H9 (cell line): ENCODE measurements at regions not wholly inside any gene's neighbourhood (a gene's known extent, or its start where the extent isn't known, plus 50 kb on each side); places are given as distances from the start of the nearest gene placed in this dataset.

Source experiments
- DNase-seq: peaks from one replicate; pipeline ENCODE4 v3.0.0-alpha.2; 2017
- H2AFZ ChIP-seq: one replicate; pipeline ENCODE4 v1.6.1; 2013; ENCODE audit warnings: mild to moderate bottlenecking, low read length, control low read depth, moderate library complexity
- H2AK5ac ChIP-seq: 2 replicates; pipeline ENCODE4 v1.6.1; 2013; ENCODE audit warnings: low read length, control low read depth, mixed read lengths; ENCODE audit not compliant: insufficient read length
- H2BK120ac ChIP-seq: one replicate; pipeline ENCODE4 v1.6.1; 2013; ENCODE audit warnings: low read depth, mild to moderate bottlenecking, low read length, control low read depth, inconsistent platforms; ENCODE audit not compliant: poor library complexity, severe bottlenecking
- H2BK12ac ChIP-seq: 2 replicates; pipeline ENCODE4 v1.6.1; 2013; ENCODE audit warnings: low read length, control low read depth, mixed read lengths, low read depth; ENCODE audit not compliant: insufficient read length
- H2BK15ac ChIP-seq: 2 replicates; pipeline ENCODE4 v1.6.1; 2013; ENCODE audit warnings: low read depth, low read length, control low read depth
- H2BK20ac ChIP-seq: one replicate; pipeline ENCODE4 v1.6.1; 2013; ENCODE audit warnings: low read depth, mild to moderate bottlenecking, low read length, control low read depth, inconsistent platforms; ENCODE audit not compliant: poor library complexity, severe bottlenecking
- H2BK5ac ChIP-seq: 2 replicates; pipeline ENCODE4 v1.6.1; 2013; ENCODE audit warnings: low read length, control low read depth, mixed read lengths; ENCODE audit not compliant: insufficient read length
- H3K14ac ChIP-seq: 2 replicates; pipeline ENCODE4 v1.6.1; 2013; ENCODE audit warnings: low read length, control low read depth; ENCODE audit not compliant: insufficient read depth
- H3K18ac ChIP-seq: 2 replicates; pipeline ENCODE4 v1.6.1; 2013; ENCODE audit warnings: low read depth, mild to moderate bottlenecking, mixed read lengths, low read length, control low read depth; ENCODE audit not compliant: insufficient read length
- H3K23ac ChIP-seq: 2 replicates; pipeline ENCODE4 v1.6.1; 2013; ENCODE audit warnings: low read length, control low read depth, mixed read lengths, low read depth; ENCODE audit not compliant: insufficient read length
- H3K23me2 ChIP-seq: 2 replicates; pipeline ENCODE4 v1.6.1; 2013; ENCODE audit warnings: low read depth, mild to moderate bottlenecking, mixed read lengths, low read length, control low read depth; ENCODE audit not compliant: insufficient read length, poor library complexity, severe bottlenecking
- H3K27ac ChIP-seq: 2 replicates; pipeline ENCODE4 v1.5.1; 2013; ENCODE audit warnings: low read length, control low read depth, mixed read lengths, low read depth; ENCODE audit not compliant: insufficient read length
- H3K27me3 ChIP-seq: 2 replicates; pipeline ENCODE4 v1.6.1; 2013; ENCODE audit warnings: low read length, control low read depth, inconsistent platforms; ENCODE audit not compliant: insufficient read depth
- H3K4ac ChIP-seq: 2 replicates; pipeline ENCODE4 v1.6.1; 2013; ENCODE audit warnings: low read depth, mild to moderate bottlenecking, control low read depth, inconsistent platforms, low read length, moderate library complexity
- H3K4me1 ChIP-seq: 2 replicates; pipeline ENCODE4 v1.6.1; 2013; ENCODE audit warnings: low read length, control low read depth, inconsistent platforms; ENCODE audit not compliant: insufficient read depth
- H3K4me2 ChIP-seq: 2 replicates; pipeline ENCODE4 v1.6.1; 2013; ENCODE audit warnings: low read length, control low read depth, mixed read lengths; ENCODE audit not compliant: insufficient read length, insufficient read depth
- H3K56ac ChIP-seq: 2 replicates; pipeline ENCODE4 v1.6.1; 2013; ENCODE audit warnings: low read depth, mild to moderate bottlenecking, mixed read lengths, low read length, control low read depth; ENCODE audit not compliant: insufficient read length
- H3K79me1 ChIP-seq: 2 replicates; pipeline ENCODE4 v1.6.1; 2013; ENCODE audit warnings: low read depth, mild to moderate bottlenecking, moderate library complexity, low read length, control low read depth, inconsistent platforms; ENCODE audit not compliant: insufficient read depth, poor library complexity, severe bottlenecking
- H3K79me2 ChIP-seq: 2 replicates; pipeline ENCODE4 v1.6.1; 2013; ENCODE audit warnings: low read length, control low read depth, inconsistent platforms; ENCODE audit not compliant: insufficient read depth
- H3K9ac ChIP-seq: 2 replicates; pipeline ENCODE4 v1.6.1; 2013; ENCODE audit warnings: low read length, control low read depth, mixed read lengths; ENCODE audit not compliant: insufficient read length; ENCODE audit errors: extremely low read depth
- H3K9me3 ChIP-seq: one replicate; pipeline ENCODE4 v1.6.1; 2013; ENCODE audit warnings: low read depth, low read length, inconsistent platforms; ENCODE audit not compliant: control insufficient read depth
- H3T11ph ChIP-seq: one replicate; pipeline ENCODE4 v1.6.1; 2013; ENCODE audit warnings: mild to moderate bottlenecking, low read length, control low read depth, inconsistent platforms
- H4K20me1 ChIP-seq: one replicate; pipeline ENCODE4 v1.6.1; 2013; ENCODE audit not compliant: control insufficient read depth, insufficient read length, insufficient read depth
- H4K5ac ChIP-seq: 2 replicates; pipeline ENCODE4 v1.6.1; 2013; ENCODE audit warnings: low read depth, mild to moderate bottlenecking, mixed read lengths, low read length, control low read depth; ENCODE audit not compliant: insufficient read length
- H4K8ac ChIP-seq: replicated peaks from 2 replicates; pipeline ENCODE4 v1.6.1; 2013; ENCODE audit warnings: low read length, control low read depth, mixed read lengths, low read depth; ENCODE audit not compliant: insufficient read length
- H4K91ac ChIP-seq: 2 replicates; pipeline ENCODE4 v1.6.1; 2013; ENCODE audit warnings: low read depth, mild to moderate bottlenecking, moderate library complexity, mixed read lengths, low read length, control low read depth; ENCODE audit not compliant: insufficient read length
- H3K27ac Mint-ChIP-seq, 3 experiments: 2 replicates in 2 of 3; 3 replicates in 1 of 3; pipeline ENCODE4 v1.8.0; 2020 to 2021; ENCODE audit warnings: mixed read lengths in 3 of 3, mild to moderate bottlenecking in 1 of 3, moderate library complexity in 1 of 3
- H3K27me3 Mint-ChIP-seq: 2 replicates; pipeline ENCODE4 v1.8.0; 2021; ENCODE audit warnings: low read depth, mild to moderate bottlenecking, moderate library complexity, mixed read lengths
- H3K36me3 Mint-ChIP-seq, 3 experiments: 2 replicates in 2 of 3; 3 replicates in 1 of 3; pipeline ENCODE4 v1.8.0; 2020 to 2021; ENCODE audit warnings: low read depth in 3 of 3, mixed read lengths in 3 of 3; ENCODE audit not compliant: insufficient read depth in 1 of 3
- H3K4me1 Mint-ChIP-seq, 2 experiments: 2 replicates each; pipeline ENCODE4 v1.8.0; 2020; ENCODE audit warnings: mixed read lengths in 2 of 2
- H3K4me3 Mint-ChIP-seq, 2 experiments: 2 replicates in 1 of 2; 3 replicates in 1 of 2; pipeline ENCODE4 v1.8.0; 2020 to 2021; ENCODE audit warnings: mild to moderate bottlenecking in 2 of 2, mixed read lengths in 2 of 2, moderate library complexity in 1 of 2
- H3K9me3 Mint-ChIP-seq, 2 experiments: 2 replicates in 1 of 2; 3 replicates in 1 of 2; pipeline ENCODE4 v1.8.0; 2020; ENCODE audit warnings: mild to moderate bottlenecking in 2 of 2, mixed read lengths in 2 of 2, moderate library complexity in 1 of 2
- CTCF ChIP-seq: fragments of 200-600 bp; sonication (generic); conservative IDR thresholded peaks from 3 replicates; pipeline ENCODE4 v1.8.0; 2021; ENCODE audit warnings: antibody characterized with exemption, mild to moderate bottlenecking
- WGBS: extraction: QIAGEN DNeasy Blood & Tissue Kit; methylation state at CpG from one replicate; pipeline ENCODE4 v1.1.7; 2013; ENCODE audit warnings: missing lambda C conversion rate, low lambda C conversion rate, mixed read lengths; ENCODE audit not compliant: insufficient read length; ENCODE audit errors: extremely low coverage; 5-methylcytosine and 5-hydroxymethylcytosine counted together

- H3K27ac ChIP-seq = no peak overlapping the region
- no peak overlapping the region for H3K56ac ChIP-seq
- H3K4me2 ChIP-seq = no peak overlapping the region
- H2BK5ac ChIP-seq = no peak overlapping the region
- no peak overlapping the region for H2AK5ac ChIP-seq
- no peaks in the 10 kb centered on the region; the same call in 1 of the 2 replicates for H3K4me1 ChIP-seq
- H3K4me1 Mint-ChIP-seq = peaks cover 7 to 10% of the 10 kb centered on the region in 2 experiments
- H3K27me3 ChIP-seq = no peaks in the 10 kb centered on the region
- no peak overlapping the region for H2BK120ac ChIP-seq
- H2BK15ac ChIP-seq = no peak overlapping the region
- no peaks in the 10 kb centered on the region for H3K27me3 Mint-ChIP-seq
- H4K8ac ChIP-seq = no peak overlapping the region
- H3K9ac ChIP-seq = no peak overlapping the region
- H4K5ac ChIP-seq = no peak overlapping the region
- H3K18ac ChIP-seq = no peak overlapping the region
- H4K20me1 ChIP-seq = no peaks in the 10 kb centered on the region
- H3K23ac ChIP-seq = no peak overlapping the region
- H3K79me1 ChIP-seq = no peaks in the 10 kb centered on the region
- no peak overlapping the region for H2AFZ ChIP-seq
- no peak overlapping the region for H3K4ac ChIP-seq
- H3T11ph ChIP-seq = no peak overlapping the region
- H3K27ac Mint-ChIP-seq = peak overlapping the region in 1 of 3 experiments; percentile 76; a peak in 3 of 7 replicates
- H3K9me3 Mint-ChIP-seq = no peaks in the 10 kb centered on the region
- no peaks in the 10 kb centered on the region for H3K23me2 ChIP-seq
- no peaks in the 10 kb centered on the region; a peak in 1 of 7 replicates for H3K36me3 Mint-ChIP-seq
- H2BK12ac ChIP-seq = no peak overlapping the region
- no peaks in the 10 kb centered on the region for H3K79me2 ChIP-seq
- no peak overlapping the region for H2BK20ac ChIP-seq
- no peak for TF ChIP-seq CTCF
- no peak overlapping the region for H3K4me3 Mint-ChIP-seq
- WGBS = no CpG with 5 or more reads among the region's 7 CpGs
- peak; percentile 59 for DNase-seq
- no peak overlapping the region for H4K91ac ChIP-seq
- no peak overlapping the region for H3K14ac ChIP-seq
- H3K9me3 ChIP-seq = no peaks in the 10 kb centered on the region
Observed at GRCh38 chr4:170581322-170581721, 491.6 kb upstream of the AADAT start.
